HCEC 1CT (cell line): ENCODE measurements at regions not wholly inside any gene's neighbourhood (a gene's known extent, or its start where the extent isn't known, plus 50 kb on each side); places are given as distances from the start of the nearest gene placed in this dataset.

Source experiments
- DNase-seq: peaks from one replicate; pipeline ENCODE4 v3.0.0-alpha.2; 2017

DNA sequence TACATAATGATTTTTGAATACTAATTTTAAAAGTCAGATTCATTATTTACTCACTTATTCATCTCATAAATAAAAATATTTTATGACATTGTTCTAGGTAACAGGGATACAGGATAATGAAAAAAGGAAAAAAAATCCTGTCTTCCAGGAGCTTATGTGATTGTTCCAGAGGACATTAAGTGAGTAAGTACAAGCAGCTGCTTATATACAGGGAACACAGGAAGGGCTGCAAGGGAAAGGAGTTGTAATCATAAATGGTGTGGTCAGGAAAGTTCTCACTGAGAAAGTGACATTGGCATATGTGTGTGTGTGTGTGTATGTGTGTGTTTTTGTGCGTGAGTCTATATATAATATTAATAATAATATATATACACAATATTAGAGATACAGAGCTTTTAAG is 121.8 kb downstream of the HAO1 start:
- no peak for DNase-seq

DNA sequence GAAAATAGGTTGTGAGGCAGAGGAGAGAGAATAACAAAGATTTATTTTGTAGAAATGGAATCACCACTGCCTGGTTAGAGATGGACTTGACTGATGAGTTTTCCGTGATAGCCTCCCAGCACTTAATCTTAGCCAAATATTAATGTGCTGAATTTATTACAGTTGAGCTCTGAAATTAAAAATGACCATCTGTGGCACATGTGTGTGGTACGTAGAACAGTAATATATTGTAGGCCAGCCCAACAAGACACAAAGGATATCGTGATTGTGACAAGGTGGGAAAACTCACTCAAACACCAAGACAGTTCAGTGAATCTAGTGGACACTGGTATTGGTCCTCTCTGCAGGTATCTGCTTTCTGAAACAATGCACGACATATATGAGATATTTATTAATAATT is 119.4 kb downstream of the HAO1 start:
- no peak for DNase-seq

DNA sequence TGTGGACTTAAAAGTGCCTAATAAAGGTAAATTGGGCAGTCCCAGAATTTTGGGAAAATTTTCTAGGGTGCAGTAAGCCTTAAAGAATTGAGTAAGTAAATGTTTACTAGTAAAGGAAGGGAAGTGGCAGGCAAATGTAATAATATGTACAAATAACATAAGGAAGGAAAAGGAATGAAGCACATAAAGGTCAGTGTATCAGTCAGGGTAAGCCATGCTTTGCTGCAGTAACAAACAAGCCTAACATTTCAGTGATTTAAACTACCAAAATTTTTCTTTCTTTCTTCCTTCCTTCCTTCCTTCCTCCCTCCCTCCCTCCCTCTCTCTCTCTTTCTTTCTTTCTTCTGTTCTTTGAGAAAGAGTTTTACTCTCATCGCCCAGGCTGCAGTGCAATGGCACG is 117.5 kb downstream of the HAO1 start:
- no peak for DNase-seq

DNA sequence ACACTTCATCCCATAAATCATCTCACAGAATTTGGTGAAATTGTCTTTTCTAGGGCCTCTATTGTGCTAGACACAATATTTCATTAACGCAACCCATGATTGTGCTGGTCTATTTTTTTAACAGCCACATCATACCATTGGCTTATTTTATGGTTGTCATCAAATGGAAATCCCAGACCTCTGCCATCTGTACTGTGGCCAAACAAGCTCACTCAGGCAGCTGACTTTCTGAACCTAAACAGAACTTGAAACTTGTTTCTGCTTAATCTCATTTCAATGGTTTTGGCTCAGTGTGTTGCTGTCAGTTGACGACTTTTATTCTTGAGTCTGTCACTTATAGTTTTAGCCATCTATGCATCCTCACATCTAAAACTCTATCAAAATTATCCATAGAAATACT is 111.8 kb downstream of the HAO1 start:
- no peak for DNase-seq

DNA sequence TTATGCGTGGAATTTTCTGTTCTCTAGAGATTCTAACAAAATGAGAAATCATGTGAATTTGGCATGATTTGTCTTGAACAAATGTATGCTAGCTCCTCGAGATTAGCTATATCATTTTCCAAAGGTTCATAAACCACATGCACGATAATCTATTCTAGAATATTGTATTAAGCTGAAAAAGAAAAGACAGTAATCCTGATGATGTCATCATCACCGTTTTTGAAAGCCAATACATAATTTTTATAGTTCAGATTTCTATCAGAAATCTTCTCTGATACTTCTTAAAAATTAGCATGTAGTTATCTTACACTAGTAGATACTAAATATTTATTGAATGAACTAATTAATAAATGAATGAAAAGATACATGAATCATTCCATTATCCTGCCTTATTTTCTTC is 111.2 kb downstream of the HAO1 start:
- no peak for DNase-seq

DNA sequence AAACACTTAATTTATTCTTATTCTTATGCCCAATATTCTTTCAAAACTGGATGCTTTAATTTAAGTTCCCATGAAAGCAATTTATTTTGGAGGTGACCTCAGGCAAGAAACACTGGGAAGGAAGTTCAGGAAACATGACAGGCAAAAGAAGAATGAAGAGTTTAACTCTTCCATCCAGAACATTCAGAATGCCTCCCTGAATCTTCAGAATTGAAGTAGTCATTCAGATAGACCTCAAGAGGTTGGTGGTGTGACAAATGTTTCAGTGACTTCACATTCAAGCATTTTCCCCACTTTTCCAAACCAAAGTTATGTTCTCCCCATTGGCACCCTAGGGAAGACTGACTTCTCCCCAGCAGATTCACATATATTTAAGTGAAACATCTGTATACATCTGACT is 110.5 kb downstream of the HAO1 start:
- no peak for DNase-seq
